Left ventricle myocardium superior (tissue), 1 donor: ENCODE measurements at regions not wholly inside any gene's neighbourhood (a gene's known extent, or its start where the extent isn't known, plus 50 kb on each side); places are given as distances from the start of the nearest gene placed in this dataset.
"Not testable (repeated sequence)": the region's sequence is repeated elsewhere in the genome, so short reads cannot be mapped to it uniquely, and the experiment has no call there.

ENCODE experiments used
- ATAC-seq: fragments of 200-7000 bp; cut with Tn5 transposase; one replicate; pipeline ENCODE4 v1.9.1; 2020; ENCODE audit warnings: mild to moderate bottlenecking, moderate library complexity
- DNase-seq: peaks from one replicate; pipeline ENCODE4 v3.0.0-alpha.2; 2020
- intact Hi-C: fragments of 100-400 bp; cut with micrococcal nuclease; formaldehyde crosslinking; loops from one replicate; pipeline ENCODE4 v1.11.0; 2022
- donor health status: DM: no; HTN: yes; CAD: no; lungs with severe emphysema.

DNA sequence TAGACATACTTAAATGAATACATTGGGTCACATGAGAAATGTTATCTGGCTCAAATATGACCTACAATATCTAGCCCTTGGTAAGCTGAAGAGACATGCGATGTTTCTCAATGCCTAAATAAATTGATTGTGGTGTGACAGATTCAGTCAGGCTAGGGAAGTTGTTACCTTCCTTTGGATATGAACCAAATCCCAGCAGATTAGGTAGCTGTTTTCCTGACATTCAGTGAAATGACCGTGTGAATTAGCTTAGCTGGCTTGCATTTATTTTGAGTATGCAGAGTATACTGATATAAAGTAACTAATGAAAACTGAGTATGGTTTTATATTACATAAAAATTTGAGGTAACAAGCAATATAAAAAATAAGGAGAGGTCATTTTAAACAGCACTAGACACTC is 288.2 kb downstream of the GJA1 start:
- intact Hi-C loops, result no loop called here
- no peak for ATAC-seq
- DNase-seq, result no peak

- DNase-seq (no peak), ATAC-seq (no peak)
- intact Hi-C loops, result no loop called here
Observed at GRCh38 chr6:121724576-121724975, 289.1 kb downstream of the GJA1 start.

DNA sequence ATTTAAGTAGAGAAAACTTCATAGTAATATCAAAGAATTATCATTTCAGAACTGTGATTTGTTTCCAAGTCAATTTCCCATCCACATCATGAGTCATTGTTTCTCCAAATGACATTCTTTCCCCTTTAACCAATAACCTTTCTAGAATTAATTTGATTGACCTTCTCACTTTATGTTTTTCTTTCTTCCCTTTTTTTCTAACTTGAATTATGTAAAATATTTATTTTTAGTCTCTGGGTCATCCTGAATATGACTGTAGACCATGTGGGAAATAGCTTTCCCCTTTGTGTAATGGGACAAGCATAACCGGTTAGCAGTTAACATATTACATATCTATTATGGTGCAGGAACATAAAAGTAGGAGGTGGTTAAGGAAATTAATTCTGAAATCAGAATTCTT is 291.1 kb downstream of the GJA1 start:
- DNase-seq, result no peak
- no peak for ATAC-seq
- intact Hi-C loops, result no loop called here

- ATAC-seq (no peak), DNase-seq (no peak)
- intact Hi-C loops, result no loop called here
Observed at GRCh38 chr6:121730616-121731015, 295.2 kb downstream of the GJA1 start.

- DNase-seq (no peak), ATAC-seq (no peak)
- intact Hi-C loops, result no loop called here
Observed at GRCh38 chr6:121731381-121731780, 295.9 kb downstream of the GJA1 start.

- no peak for DNase-seq
- intact Hi-C loops, result no loop called here
- ATAC-seq, result no peak
Observed at GRCh38 chr6:121732641-121733040, 297.2 kb downstream of the GJA1 start.

DNA sequence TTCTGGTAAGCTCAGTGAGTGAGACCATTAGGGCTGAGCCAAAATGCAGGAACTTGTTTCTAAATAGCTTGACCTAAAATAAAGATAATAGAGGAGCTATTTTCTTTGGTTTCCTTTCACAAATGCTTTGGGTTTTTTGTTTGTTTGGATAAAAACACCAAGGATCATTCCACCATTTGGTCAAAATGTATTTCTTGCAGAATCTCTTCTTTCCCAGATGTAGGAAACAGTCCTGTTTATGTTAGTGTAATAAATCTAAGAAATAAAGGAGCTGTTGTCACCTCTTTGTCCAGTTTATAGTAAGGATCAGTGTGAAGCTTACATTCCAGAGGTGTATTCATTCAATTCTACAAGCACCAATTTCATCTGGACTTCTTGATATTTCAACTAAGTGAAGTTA is 297.8 kb downstream of the GJA1 start:
- ATAC-seq (no peak), DNase-seq (no peak)
- intact Hi-C loops, result no loop called here

DNA sequence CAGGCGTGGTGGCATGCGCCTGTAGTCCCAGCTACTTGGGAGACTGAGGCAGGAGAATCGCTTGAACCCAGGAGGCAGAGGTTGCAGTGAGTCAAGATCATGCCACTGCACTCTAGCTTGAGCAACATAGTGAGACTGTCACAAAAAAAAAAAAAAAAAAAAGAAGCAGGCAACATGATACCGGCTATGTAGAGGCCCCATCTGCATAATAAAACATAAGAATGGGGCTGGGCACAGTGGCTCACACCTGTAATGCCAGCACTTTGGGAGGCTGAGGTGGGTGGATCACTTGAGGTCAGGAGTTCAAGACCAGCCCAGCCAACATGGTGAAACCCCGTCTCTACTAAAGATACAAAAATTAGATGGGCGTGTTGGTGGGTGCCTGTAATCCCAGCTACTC is 304.7 kb downstream of the GJA1 start:
- intact Hi-C loops, DNase-seq, ATAC-seq: not testable (repeated sequence)

GRCh38 chr6:121743691-121744090 is 308.2 kb downstream of the GJA1 start:
- DNase-seq (no peak), ATAC-seq (no peak)
- intact Hi-C loops, result no loop called here

GRCh38 chr6:121748376-121748775 is 312.9 kb downstream of the GJA1 start:
- ATAC-seq, result no peak
- intact Hi-C loops, result no loop called here
- DNase-seq, result no peak

DNA sequence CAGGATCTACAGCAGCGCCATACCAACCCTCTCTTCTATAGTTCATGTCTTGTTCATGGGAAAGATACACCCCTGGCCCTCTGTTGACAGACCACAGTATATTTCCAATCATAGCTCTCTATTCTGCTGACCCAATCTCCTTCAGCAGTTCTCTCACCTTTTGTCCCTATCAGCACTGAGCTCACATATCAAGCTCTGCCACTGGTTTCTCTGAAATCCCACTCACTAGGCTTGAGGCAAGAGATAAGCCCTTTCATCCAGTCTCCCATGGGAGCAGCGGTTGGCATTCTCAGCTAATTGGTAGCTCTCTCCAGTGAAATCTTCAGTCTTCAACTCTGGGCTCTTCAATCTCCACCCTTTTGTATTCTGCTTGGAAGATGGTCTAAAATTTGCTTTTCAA is 313.4 kb downstream of the GJA1 start:
- DNase-seq (no peak), ATAC-seq (no peak)
- intact Hi-C loops, result no loop called here

- ATAC-seq, result no peak
- intact Hi-C loops, result no loop called here
Observed at GRCh38 chr6:121755485-121755884, 320.0 kb downstream of the GJA1 start.

DNA sequence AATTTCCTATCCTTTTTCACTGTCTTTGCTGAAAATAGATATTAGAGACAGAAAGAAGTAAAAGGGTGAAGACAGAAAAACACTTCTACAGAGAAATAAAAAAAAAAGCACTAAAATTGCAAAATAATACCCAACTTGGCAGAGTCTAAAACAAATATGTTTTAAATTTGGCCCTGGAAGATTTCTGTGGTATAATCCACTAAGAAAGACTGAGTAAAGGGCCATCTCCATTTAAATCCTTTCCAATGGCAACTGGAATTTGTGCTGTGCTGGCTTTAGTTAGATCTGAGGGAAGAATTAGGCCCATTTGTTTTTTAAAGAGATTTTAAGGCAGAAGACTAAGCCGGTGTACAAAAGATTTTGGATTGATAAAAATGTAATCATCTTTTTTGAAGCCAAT is 321.2 kb downstream of the GJA1 start:
- no peak for DNase-seq
- intact Hi-C loops, result no loop called here
- no peak for ATAC-seq

More at GRCh38 chr6:121755485-121755884, 320.0 kb downstream of the GJA1 start:
- DNase-seq, result no peak

GRCh38 chr6:121759370-121759769 is 323.9 kb downstream of the GJA1 start:
- ATAC-seq (no peak), DNase-seq (no peak)
- intact Hi-C loops, result no loop called here

DNA sequence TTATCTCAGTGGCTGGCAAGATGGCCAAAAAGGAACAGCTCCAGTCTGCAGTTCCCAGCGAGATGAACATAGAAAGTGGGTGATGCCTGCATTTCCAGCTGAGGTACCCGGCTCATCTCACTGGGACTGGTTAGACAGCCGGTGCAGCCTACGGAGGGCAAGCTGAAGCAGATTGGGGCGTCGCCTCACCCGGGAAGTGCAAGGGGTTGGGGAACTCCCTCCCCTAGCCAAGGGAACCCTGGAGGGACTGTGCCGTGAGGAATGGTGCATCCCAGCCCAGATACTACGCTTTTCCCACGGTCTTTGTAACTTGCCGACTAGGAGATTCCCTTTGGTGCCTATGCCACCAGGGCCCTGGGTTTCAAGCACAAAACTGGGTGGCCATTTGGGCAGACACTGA is 324.7 kb downstream of the GJA1 start:
- DNase-seq (no peak), ATAC-seq (no peak)
- intact Hi-C loops, result no loop called here

DNA sequence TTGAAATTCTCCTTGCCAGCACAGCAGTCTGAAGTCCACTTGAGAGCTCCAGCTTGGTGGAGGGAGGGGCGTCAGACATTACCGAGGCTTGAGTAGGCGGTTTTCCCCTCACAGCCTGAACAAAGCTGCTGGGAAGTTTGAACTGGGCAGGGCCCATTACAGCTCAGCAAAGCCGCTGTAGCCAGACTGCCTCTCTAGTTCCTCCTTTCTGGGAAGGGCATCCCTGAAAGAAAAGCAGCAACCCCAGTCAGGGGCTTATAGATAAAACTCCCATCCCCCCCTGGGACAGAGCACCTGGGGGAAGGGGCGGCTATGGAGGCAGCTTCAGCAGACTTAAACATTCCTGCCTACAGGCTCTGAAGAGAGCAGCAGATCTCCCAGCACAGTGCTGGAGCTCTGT is 325.3 kb downstream of the GJA1 start:
- DNase-seq (no peak), ATAC-seq (no peak)
- intact Hi-C loops, result no loop called here

- ATAC-seq (no peak), DNase-seq (no peak)
- intact Hi-C loops, result no loop called here
Observed at GRCh38 chr6:121764493-121764892, 329.0 kb downstream of the GJA1 start.

- ATAC-seq, result no peak
- no peak for DNase-seq
- intact Hi-C loops, result no loop called here
Observed at GRCh38 chr6:121765060-121765459, 329.6 kb downstream of the GJA1 start.

- intact Hi-C loops, result no loop called here
- ATAC-seq, result peak; percentile 39
- DNase-seq, result no peak
Observed at GRCh38 chr6:121767211-121767610, 331.8 kb downstream of the GJA1 start.

GRCh38 chr6:121770943-121771342 is 335.5 kb downstream of the GJA1 start:
- DNase-seq (no peak), ATAC-seq (no peak)
- intact Hi-C loops, result loop anchor here (10.0 kb wide), 1 partner anchor 116 kb away; no protein-coding TSS in a partner anchor

DNA sequence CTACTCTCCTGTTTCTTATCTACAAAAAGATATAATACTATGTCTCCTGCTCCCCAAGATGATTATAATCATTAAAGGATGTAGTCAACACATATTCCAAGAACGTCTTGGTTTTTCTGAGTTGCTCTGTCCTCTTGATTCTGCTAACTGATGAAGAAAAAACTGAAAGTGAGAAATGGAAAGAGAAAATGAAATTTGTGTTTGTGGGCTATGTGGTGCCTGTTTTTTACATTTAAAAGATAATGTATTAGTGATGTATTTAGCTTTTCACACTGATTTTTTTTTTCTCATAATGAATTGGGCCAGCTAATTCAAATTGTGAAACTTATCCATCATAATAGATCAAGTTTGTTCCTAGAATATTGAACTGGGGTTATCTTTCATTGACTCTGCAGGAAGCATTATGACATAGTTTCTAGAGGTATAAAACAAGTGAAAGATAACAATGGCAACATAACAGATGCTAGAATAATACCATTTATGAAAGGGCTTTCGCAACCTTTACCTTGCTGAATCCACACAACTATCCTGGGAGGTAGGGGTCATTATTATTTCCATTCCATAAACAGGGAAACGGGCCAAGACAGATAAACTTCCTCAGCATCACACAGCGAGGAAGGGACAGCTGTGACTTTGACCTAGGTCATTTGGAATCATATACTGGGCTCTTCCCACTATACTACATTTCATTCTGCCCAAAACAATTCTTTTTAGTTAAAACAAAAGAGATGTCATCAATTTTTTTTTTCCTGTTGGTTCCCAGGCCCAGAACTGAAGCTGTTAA is 336.7 kb downstream of the GJA1 start:
- DNase-seq (no peak), ATAC-seq (no peak)
- intact Hi-C loops, result loop anchor here (10.0 kb wide), 1 partner anchor 117 kb away; no protein-coding TSS in a partner anchor
